ENCODE measurements at regions not wholly inside any gene's neighbourhood (a gene's known extent, or its start where the extent isn't known, plus 50 kb on each side); places are given as distances from the start of the nearest gene placed in this dataset.

DNA sequence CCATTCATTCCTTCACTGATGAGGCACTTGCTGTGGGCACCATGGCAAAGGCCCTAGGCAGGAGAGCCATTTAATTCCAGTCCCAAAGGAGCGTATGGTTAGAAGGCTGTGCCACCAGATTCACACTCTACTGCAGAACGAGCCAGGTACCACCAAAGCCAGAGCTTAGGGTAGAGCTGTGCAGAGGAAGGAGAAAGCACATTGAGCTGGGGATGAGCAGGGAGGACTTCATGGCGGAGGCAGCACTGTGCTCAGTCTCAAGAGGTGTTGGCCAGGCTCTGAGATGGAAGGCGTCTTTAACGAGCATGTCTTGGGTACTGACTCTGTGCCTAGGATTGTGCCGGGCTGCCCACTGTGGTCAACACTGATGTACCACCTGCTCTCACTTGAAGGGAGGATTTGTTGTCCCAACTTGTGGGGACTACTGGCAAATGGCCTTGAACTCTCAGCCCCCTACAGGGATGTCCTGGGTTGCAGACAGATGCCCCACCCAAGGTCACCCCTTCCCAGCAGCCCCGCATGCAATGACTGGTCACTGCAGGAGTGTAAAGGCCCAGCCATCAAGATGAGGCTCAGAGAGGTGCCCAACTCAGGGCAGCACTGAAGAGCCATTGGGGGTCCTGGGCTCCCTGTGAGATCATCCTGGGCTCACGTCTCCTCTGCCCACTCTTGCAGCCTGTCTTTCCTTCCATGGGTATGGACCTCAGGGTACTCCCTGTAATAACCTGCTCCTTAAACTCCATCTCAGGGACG lies 251.4 kb downstream of the GLI2 start:
- no peak overlapping the region for H3K27ac ChIP-seq (ENCODE audit: insufficient read depth, low read depth, low read length)
- H3K9me3 ChIP-seq (replicated peaks; ENCODE audit: control insufficient read depth, insufficient read depth, low read length) = no peaks in the 10 kb centered on the region
- no peaks in the 10 kb centered on the region for H3K36me3 ChIP-seq (ENCODE audit: control insufficient read depth in 2 of 2, extremely low read depth in 1 of 2, insufficient read depth in 2 of 2, low read length in 2 of 2)
- no peak for FAIRE-seq
- H3K4me3 ChIP-seq (replicated peaks in 1 of 3; ENCODE audit: insufficient read depth in 1 of 3, low read depth in 1 of 3, low read length in 3 of 3) = no peak overlapping the region
- POLR2A ChIA-PET = no interaction called here
- no TSS peak for BruUV-seq (replicated peaks)
- no peaks in the 10 kb centered on the region for H3K4me1 ChIP-seq (ENCODE audit: control insufficient read depth, extremely low read depth, insufficient read depth, low read length)
- no peak overlapping the region for H3K4me2 ChIP-seq (ENCODE audit: insufficient read depth, low read length)
- intact Hi-C loops (cut with micrococcal nuclease) (no loop called here), dilution Hi-C loops (cut with MboI; ENCODE audit: extremely low pct_ligation_motif_present, low sequenced_read_pairs) (no loop called here)
- H3K79me2 ChIP-seq (ENCODE audit: control insufficient read depth, insufficient read depth, low read length) = no peaks in the 10 kb centered on the region
- H2AFZ ChIP-seq (ENCODE audit: low read depth, low read length) = no peak overlapping the region
- no peaks in the 10 kb centered on the region for H4K20me1 ChIP-seq (replicated peaks; ENCODE audit: control insufficient read depth, extremely low read depth, insufficient read depth, low read length)
- H3K9me1 ChIP-seq (replicated peaks; ENCODE audit: control insufficient read depth, extremely low read depth, insufficient read depth, low read length) = no peaks in the 10 kb centered on the region
- H3K9ac ChIP-seq (replicated peaks; ENCODE audit: extremely low read depth, insufficient read depth, low read length) = no peak overlapping the region
- CTCF ChIA-PET = no interaction called here
- DNase-seq (ENCODE audit: low read depth, low spot score) = no peak
- TF ChIP-seq FOS (IDR thresholded peaks at IDR 0.05; ENCODE audit: borderline replicate concordance, insufficient read depth, low read length) = no peak
- TF ChIP-seq MYC (IDR thresholded peaks at IDR 0.05; ENCODE audit: low read depth, low read length) = no peak
- no peak for TF ChIP-seq EZH2 (IDR thresholded peaks at IDR 0.05; ENCODE audit: borderline replicate concordance, low read depth, low read length, severe bottlenecking)
- TF ChIP-seq JUN (IDR thresholded peaks at IDR 0.05; ENCODE audit: borderline replicate concordance, insufficient read depth, insufficient read length, low read depth) = no peak
- H3K27me3 ChIP-seq (ENCODE audit: control insufficient read depth in 2 of 2, insufficient read depth in 2 of 2, low read length in 2 of 2) = no peaks in the 10 kb centered on the region

- no peak for DNase-seq (ENCODE audit: low read depth, low spot score)
- no peaks in the 10 kb centered on the region for H3K9me1 ChIP-seq (replicated peaks; ENCODE audit: control insufficient read depth, extremely low read depth, insufficient read depth, low read length)
- no peak for FAIRE-seq
- dilution Hi-C loops (cut with MboI; ENCODE audit: extremely low pct_ligation_motif_present, low sequenced_read_pairs) (no loop called here), intact Hi-C loops (cut with micrococcal nuclease) (no loop called here)
- H2AFZ ChIP-seq (ENCODE audit: low read depth, low read length) = no peak overlapping the region
- no peak overlapping the region for H3K27ac ChIP-seq (ENCODE audit: insufficient read depth, low read depth, low read length)
- TF ChIP-seq FOS (IDR thresholded peaks at IDR 0.05; ENCODE audit: borderline replicate concordance, insufficient read depth, low read length) = no peak
- no peak for TF ChIP-seq GATA2 (IDR thresholded peaks at IDR 0.05; ENCODE audit: insufficient read depth, insufficient read length, low read depth, low read length)
- TF ChIP-seq MAX (IDR thresholded peaks at IDR 0.05; ENCODE audit: insufficient read depth, insufficient read length) = no peak
- no peak for TF ChIP-seq CTCF (IDR thresholded peaks at IDR 0.05; ENCODE audit: extremely low read depth in 1 of 2, insufficient read depth in 1 of 2, low read depth in 1 of 2, low read length in 2 of 2)
- TF ChIP-seq MYC (IDR thresholded peaks at IDR 0.05; ENCODE audit: low read depth, low read length) = no peak
- no peak for TF ChIP-seq EZH2 (IDR thresholded peaks at IDR 0.05; ENCODE audit: borderline replicate concordance, low read depth, low read length, severe bottlenecking)
- TF ChIP-seq POLR2A (IDR thresholded peaks at IDR 0.05; ENCODE audit: low read depth, low read length) = no peak
- TF ChIP-seq JUN (IDR thresholded peaks at IDR 0.05; ENCODE audit: borderline replicate concordance, insufficient read depth, insufficient read length, low read depth) = no peak
- TF ChIP-seq POLR2AphosphoS5 (IDR thresholded peaks at IDR 0.05; ENCODE audit: insufficient read depth, low read depth, low read length) = no peak
- no peaks in the 10 kb centered on the region for H3K4me1 ChIP-seq (ENCODE audit: control insufficient read depth, extremely low read depth, insufficient read depth, low read length)
- H3K9me3 ChIP-seq (replicated peaks; ENCODE audit: control insufficient read depth, insufficient read depth, low read length) = no peaks in the 10 kb centered on the region
- no TSS peak for BruUV-seq (replicated peaks)
- no peaks in the 10 kb centered on the region for H4K20me1 ChIP-seq (replicated peaks; ENCODE audit: control insufficient read depth, extremely low read depth, insufficient read depth, low read length)
- ChIA-PET CTCF (no interaction called here), POLR2A (no interaction called here)
- H3K4me2 ChIP-seq (ENCODE audit: insufficient read depth, low read length) = no peak overlapping the region
- H3K4me3 ChIP-seq (replicated peaks in 1 of 3; ENCODE audit: insufficient read depth in 1 of 3, low read depth in 1 of 3, low read length in 3 of 3) = no peak overlapping the region
- no peaks in the 10 kb centered on the region for H3K36me3 ChIP-seq (ENCODE audit: control insufficient read depth in 2 of 2, extremely low read depth in 1 of 2, insufficient read depth in 2 of 2, low read length in 2 of 2)
- no peaks in the 10 kb centered on the region for H3K79me2 ChIP-seq (ENCODE audit: control insufficient read depth, insufficient read depth, low read length)
- no peak overlapping the region for H3K9ac ChIP-seq (replicated peaks; ENCODE audit: extremely low read depth, insufficient read depth, low read length)
- no peaks in the 10 kb centered on the region for H3K27me3 ChIP-seq (ENCODE audit: control insufficient read depth in 2 of 2, insufficient read depth in 2 of 2, low read length in 2 of 2)
Measured at GRCh38 chr2:120988051-120988699, 252.5 kb downstream of the GLI2 start.
